NCI-H187 (cell line): ENCODE measurements at regions not wholly inside any gene's neighbourhood (a gene's known extent, or its start where the extent isn't known, plus 50 kb on each side); places are given as distances from the start of the nearest gene placed in this dataset.
"Not testable (repeated sequence)": the region's sequence is repeated elsewhere in the genome, so short reads cannot be mapped to it uniquely, and the experiment has no call there.

Source experiments
- DNase-seq, 2 experiments: peaks; one replicate each; lab custom pipeline; 2025; lab: John Stamatoyannopoulos, UW

DNA sequence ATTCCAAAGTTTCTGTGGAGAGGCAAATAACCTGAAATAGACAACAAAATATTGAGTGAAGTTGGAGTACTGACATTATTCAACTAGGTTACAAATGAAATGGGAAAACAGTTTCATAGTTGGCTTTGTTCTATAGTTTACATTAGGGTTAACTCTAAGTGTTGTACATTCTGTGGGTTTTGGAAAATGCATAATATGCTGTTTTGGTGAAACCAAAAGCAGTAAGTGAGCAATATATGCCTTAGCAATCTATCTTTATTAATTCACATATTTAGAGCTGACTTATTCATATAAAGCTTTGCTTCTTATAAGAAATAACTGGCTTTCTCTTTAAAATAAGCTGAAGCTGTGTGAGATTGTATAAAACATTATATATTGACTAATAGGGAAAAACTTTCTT is 157.5 kb upstream of the AHI1 start:
- DNase-seq: no peak

GRCh38 chr6:135657207-135657606 is 159.7 kb upstream of the AHI1 start:
- peak; percentile 70 to 77 for DNase-seq

- peak in 1 of 2 experiments; percentile 8 for DNase-seq
Measured at GRCh38 chr6:135658481-135658880, 160.9 kb upstream of the AHI1 start.

GRCh38 chr6:135658916-135659315 is 161.4 kb upstream of the AHI1 start:
- DNase-seq: no peak

DNA sequence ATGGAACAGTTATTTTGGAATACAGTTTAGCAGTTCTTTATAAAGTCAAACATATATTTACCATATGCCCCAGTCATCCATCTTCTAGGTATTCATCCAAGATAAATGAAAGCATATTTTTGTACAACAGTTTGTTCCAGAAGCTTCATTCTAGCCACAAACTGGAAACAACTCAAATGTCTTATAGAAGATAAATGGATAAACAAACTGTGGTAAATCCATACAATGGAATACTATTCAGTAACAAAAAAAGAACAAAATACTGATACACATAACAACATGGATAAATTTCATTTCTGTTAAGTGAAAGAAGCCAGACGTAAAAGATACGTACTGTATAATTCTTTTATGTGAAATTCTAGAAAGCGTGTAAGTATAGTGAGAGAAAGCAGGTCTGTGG is 167.0 kb upstream of the AHI1 start:
- DNase-seq: no peak

DNA sequence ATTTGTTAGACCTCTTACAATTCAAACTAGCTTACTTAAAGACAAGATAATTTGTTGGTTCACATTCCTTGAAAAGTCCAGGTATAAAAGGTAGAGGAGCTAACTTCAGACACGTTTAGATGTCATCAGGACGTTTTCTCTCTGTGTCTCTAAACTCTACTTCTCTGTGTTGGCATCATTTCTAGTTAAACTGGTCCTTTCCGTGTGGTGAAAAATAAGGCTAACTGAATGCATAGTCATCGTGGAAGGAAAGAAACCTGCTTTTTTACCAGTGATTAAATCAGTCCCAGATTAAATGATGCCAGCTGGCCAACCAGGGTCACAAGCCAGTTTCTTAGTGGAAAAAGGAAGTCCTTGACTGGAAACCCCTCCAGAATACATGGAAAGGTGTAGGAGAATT is 168.4 kb upstream of the AHI1 start:
- no peak for DNase-seq

DNA sequence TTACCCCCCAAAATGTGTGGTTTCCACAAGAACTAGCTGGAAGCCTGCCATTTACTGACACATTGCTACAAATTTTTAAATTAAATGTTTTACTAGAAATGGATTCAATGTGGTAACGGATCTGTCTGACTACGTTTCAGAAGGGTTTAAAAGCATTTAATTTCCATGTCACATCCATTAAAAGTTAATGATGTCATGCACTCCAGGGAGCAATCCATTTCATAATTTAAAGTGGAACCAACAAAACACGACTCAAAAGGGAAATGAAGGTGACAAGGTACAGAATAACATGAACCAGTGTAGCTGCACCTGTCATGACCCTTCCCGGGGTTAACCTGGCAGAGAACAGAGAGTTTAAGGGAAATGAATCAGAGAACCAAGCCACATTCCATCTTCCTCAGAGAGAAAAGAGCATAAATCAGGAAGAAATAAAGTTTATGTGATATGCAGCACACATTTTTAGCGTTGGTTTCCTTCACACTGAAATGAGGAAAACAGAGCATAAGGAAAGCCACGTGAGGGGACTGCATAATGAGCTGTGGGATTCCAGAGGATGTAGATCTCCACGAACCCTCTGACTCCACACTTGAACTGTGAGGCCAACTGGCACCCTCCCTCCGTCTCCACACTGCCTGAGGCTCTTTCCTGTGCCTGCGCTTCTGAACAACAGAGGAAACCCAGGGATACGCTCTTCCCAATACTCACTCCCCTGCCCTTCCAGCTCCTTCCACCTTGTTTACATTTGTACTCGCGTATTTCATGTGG is 170.3 kb upstream of the AHI1 start:
- DNase-seq: no peak

- DNase-seq: no peak
Measured at GRCh38 chr6:135672256-135672655, 174.7 kb upstream of the AHI1 start.

GRCh38 chr6:135673501-135674309 is 176.2 kb upstream of the AHI1 start:
- no peak for DNase-seq

DNA sequence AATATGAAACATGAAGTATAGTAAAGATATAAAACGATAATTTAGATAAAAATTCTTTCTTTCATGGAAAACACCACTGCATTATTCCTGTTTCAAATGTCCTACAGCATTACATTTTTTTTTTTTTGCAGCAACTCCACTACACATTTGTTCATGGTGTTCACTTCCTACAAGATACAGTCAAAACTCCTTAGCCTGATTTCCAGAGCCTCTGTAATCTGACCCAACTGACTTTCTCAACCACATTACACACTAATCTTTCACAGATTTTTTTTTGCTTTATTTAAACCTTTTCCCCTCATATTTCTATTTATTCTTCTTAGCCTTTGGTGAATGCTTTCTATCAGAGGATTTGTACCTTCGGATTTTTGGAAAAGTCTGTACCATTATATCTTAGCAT is 176.5 kb upstream of the PDE7B start:
- no peak for DNase-seq

DNA sequence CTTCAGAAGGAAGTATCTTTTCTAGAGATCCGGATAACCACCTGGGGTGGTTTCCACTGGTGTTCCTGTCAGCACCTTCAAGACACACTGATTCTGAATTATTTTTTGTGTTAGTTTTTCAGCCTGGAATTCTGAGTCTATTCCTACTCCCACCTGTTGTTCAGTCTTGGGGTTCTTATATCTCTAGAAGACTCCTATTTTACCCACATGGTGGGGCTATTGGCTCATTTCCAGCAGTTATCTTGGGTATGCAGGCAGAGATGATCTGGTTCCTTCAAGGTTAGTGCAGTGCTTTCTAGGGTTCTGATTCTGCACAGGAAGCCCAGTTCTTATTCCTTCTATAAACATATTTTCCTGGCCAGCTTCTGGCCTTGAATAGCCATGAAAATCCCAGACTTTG is 175.6 kb upstream of the PDE7B start:
- peak; percentile 2 to 19 for DNase-seq

DNA sequence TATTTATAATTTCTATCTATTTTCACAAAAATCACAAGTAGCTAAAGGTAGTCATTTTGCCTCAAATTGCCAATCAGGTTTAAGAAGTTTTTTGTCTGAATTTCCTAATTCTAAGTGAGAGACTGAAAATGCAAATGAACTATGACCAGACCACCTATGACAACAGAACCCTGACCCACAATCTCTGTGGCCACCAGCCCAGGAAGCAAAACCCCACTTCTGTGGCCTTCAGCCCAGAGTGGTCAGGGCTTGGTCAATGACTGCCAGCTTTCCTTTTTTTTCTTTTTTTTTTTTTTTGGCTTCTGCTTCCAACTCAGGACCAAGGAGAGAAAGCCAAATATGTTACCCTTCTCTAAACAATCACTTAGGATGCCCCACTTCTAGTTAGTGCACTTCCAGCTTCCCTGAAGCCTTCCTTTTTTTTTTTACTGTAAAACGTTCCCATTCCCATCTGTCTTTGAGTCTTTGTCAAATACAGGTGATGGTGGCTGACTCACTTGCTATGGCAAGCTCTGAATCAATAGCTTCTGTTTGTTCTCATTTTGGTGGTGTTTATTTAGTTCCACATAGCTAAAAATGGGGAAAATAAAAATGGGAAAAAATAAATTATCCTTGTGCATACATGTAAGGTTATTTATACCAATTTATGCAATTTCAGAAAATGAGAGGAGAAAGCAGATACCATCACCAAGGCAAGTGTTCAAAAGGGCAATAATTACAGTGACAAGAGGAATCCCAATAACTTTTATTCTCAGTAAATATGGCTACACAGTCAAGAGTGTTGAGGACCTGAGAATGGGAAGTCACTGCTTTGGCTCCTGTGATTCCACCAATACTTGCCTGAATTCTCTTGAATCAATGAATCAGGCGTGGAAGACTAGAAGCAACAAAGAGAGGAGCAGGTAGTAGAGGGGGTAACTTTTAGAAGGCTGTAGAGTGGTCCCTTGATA is 170.3 kb upstream of the PDE7B start:
- DNase-seq: no peak

- DNase-seq: no peak
Measured at GRCh38 chr6:135686784-135687301, 164.7 kb upstream of the PDE7B start.

DNA sequence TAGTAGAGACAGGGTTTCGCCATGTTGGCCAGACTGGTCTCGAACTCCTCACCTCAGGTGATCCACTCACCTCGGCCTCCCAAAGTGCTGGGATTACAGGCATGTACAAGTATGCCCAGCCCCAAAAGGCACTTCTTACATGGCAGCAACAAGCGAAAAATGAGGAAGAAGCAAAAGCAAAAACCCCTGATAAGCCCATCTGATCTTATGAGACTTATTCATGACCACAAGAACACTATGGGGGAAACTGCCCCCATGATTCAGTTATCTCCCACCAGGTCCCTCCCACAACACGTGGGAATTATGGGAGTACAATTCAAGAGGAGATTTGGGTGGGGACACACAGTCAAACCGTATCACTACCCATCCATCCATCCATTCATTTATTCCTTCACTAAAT is 163.0 kb upstream of the PDE7B start:
- not testable (repeated sequence) for DNase-seq

DNA sequence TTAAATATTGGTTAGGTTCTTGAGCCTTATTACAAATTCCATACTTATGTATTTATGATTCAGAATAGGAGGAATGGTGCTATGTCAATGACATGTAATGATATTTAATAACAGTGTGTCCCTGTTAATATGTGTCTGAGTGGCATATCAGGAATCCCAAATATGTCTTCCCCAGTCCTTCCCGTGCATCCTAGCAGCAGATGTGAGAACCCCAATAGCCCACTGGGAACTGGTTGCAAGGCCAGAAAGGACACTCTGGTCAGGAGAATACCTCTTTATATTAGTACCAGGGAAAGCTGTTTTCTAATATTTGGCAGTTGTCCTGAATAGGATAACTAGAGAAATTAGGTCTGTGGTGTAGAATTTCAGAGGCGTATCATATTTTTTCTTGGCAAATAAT is 159.1 kb upstream of the PDE7B start:
- DNase-seq: no peak

DNA sequence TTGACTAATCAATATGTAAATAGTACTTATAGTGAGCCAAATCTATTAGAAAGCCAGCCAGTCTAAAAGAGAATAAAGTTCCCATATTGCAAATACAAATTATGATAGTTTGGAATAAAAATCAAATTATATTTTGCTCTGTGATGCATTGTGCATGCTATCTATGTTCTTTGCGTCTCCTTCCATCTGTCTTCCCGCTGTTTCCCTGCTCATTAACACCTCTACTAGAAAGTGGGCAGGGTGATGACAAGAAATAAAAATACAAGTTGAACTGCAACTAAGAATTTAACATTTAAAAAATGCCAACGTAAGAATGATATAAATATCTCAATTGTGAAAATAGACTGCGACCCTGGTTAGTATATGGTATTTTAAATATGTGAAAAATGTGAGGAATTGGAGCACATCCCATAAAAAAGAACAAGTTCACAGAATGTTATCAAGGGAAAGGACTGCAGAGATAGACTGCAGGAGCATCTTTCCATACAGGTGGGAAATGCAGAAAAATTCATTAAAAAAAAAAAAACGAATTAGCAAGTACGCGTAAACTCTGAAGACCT is 157.6 kb upstream of the PDE7B start:
- no peak for DNase-seq

DNA sequence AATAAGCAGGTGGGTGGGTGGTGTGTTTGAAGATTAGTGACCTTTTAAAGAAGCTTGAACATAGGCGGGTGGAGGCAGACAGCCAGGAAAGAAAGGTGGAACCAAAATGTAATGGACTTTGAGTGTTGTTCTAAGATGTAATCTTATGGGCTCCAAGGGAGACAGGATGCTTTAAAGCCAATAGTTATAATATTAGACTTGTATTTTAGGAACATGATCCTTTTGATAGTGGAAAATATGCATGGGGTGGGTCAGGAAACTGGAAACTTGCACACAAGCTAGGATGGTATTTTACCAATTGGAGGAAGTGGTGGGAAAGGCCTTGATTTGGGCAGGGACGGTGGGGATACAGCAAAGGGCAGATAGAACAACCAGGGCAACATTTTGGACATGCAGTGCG is 151.8 kb upstream of the PDE7B start:
- no peak for DNase-seq

DNA sequence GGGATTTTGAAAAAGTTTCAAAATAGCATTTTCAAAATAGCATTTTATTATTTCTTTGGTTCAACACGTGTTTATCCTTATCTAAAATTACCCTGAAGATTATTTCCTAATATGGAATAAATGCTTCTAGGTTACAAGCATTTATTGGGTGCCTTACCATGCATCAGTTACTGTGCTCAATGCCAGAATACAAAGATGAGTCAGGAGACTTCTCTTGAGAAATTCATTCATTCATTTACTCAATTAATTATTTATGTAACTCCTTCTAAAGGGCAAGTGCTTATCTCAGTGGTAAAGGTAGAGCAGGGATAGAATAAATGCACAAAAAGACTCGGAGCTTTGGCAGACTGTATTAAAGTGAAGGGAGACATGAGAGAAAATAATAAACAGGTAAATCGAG is 150.1 kb upstream of the PDE7B start:
- DNase-seq: no peak

DNA sequence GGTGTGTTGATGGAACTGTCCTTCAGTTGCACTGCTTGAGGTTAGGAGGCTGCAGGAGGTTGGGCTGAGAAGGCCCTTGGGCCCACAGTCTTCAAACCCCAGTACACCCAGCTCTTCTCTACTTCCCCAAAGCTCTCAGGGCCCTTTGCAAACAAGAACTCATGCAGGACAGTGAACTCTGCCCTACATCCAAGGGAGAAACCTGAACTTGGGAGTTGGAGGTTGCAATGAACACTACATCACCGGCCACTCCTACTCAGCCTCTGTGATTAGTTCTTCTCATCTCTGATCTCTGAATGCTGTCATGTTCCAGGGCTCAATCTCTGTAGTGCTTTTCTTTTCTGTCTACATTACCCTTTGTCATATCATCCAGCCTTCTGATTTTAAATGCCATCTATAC is 148.5 kb upstream of the PDE7B start:
- no peak for DNase-seq

DNA sequence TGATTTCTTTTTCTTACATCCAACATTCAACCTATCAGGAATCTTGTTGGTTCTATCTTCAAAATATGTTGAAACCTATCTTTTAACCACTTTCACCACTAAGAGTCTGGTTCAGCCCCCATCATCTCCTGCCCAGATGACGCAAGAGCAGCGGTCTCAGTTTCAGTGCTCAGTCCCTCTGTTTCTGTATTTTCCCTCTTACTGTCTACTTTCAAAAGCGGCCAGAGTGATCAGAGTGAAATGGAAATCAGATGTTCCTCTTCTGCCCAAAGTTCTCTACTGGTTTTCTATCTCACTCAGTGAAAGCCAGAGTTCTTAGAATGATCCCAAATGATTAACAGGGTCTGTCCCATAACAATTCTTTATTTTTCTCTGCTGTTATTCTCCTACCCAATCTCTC is 147.9 kb upstream of the PDE7B start:
- no peak for DNase-seq

GRCh38 chr6:135707426-135707825 is 144.1 kb upstream of the PDE7B start:
- no peak for DNase-seq

DNA sequence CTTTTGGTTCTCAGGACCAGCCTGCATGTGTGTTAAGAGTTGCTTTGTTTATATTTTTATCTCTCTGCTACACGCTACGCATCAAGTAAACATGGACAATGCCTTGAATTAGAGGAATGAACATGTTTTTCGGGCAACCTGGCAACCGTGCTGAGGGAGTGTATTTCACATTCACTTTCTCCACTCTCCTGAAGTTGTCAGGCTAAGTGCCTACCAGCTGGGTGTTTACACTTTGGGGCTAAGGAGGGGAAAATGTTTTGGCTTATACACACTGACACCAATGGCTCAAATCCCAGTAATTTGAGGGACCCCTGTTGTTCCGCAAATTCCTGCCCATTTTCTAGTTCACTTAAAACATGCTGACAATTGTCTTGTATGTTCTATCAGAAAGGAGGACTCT is 141.5 kb upstream of the PDE7B start:
- DNase-seq: no peak
